Activated CD4-positive, alpha-beta T cell treated with anti-CD3 and anti-CD28 coated beads, Interleukin-2, amount 10 ng/mL, durations not matched to agents 24 days and 14 days (primary cell): ENCODE measurements at regions not wholly inside any gene's neighbourhood (a gene's known extent, or its start where the extent isn't known, plus 50 kb on each side); places are given as distances from the start of the nearest gene placed in this dataset.
"Not testable (repeated sequence)": the region's sequence is repeated elsewhere in the genome, so short reads cannot be mapped to it uniquely, and the experiment has no call there.

Experiments used
- DNase-seq: peaks from one replicate; pipeline ENCODE4 v3.0.0; 2022
- H3K27ac Mint-ChIP-seq: one replicate; pipeline ENCODE4 v1.8.0; 2022; ENCODE audit warnings: mild to moderate bottlenecking, mixed read lengths
- H3K27me3 Mint-ChIP-seq: one replicate; pipeline ENCODE4 v1.8.0; 2022; ENCODE audit warnings: mixed read lengths
- H3K36me3 Mint-ChIP-seq: one replicate; pipeline ENCODE4 v1.8.0; 2022; ENCODE audit warnings: low read depth, mild to moderate bottlenecking, mixed read lengths
- H3K4me1 Mint-ChIP-seq: one replicate; pipeline ENCODE4 v1.8.0; 2021; ENCODE audit warnings: mixed read lengths
- H3K4me3 Mint-ChIP-seq: one replicate; pipeline ENCODE4 v1.8.0; 2022; ENCODE audit warnings: mild to moderate bottlenecking, moderate library complexity, mixed read lengths
- H3K9me3 Mint-ChIP-seq: one replicate; pipeline ENCODE4 v1.8.0; 2021; ENCODE audit warnings: mixed read lengths
- intact Hi-C: fragments of 100-400 bp; cut with micrococcal nuclease; formaldehyde crosslinking; loops from one replicate; pipeline ENCODE4 v1.15.1; 2023

GRCh38 chr4:120290553-120290952, 223.9 kb upstream of the MAD2L1 start:
- intact Hi-C loops, result no loop called here
- no peak overlapping the region for H3K4me3 Mint-ChIP-seq
- no peaks in the 10 kb centered on the region for H3K27me3 Mint-ChIP-seq
- H3K9me3 Mint-ChIP-seq, result no peaks in the 10 kb centered on the region
- no peak for DNase-seq
- no peak overlapping the region for H3K27ac Mint-ChIP-seq
- H3K4me1 Mint-ChIP-seq, result no peaks in the 10 kb centered on the region
- H3K36me3 Mint-ChIP-seq, result no peaks in the 10 kb centered on the region

GRCh38 chr4:120286813-120287212, 220.2 kb upstream of the MAD2L1 start:
- Mint-ChIP-seq H3K4me1 (no peaks in the 10 kb centered on the region), H3K4me3 (no peak overlapping the region), H3K36me3 (no peaks in the 10 kb centered on the region), H3K27ac (no peak overlapping the region), H3K27me3 (no peaks in the 10 kb centered on the region), H3K9me3 (no peaks in the 10 kb centered on the region)
- intact Hi-C loops, result no loop called here
- no peak for DNase-seq

- H3K4me3 Mint-ChIP-seq, result no peak overlapping the region
- intact Hi-C loops, result no loop called here
- H3K9me3 Mint-ChIP-seq, result no peaks in the 10 kb centered on the region
- no peaks in the 10 kb centered on the region for H3K36me3 Mint-ChIP-seq
- no peak for DNase-seq
- H3K27me3 Mint-ChIP-seq, result no peaks in the 10 kb centered on the region
- no peak overlapping the region for H3K27ac Mint-ChIP-seq
- H3K4me1 Mint-ChIP-seq, result no peaks in the 10 kb centered on the region
These were observed 214.9 kb upstream of the MAD2L1 start for GRCh38 chr4:120281581-120281980.

DNA sequence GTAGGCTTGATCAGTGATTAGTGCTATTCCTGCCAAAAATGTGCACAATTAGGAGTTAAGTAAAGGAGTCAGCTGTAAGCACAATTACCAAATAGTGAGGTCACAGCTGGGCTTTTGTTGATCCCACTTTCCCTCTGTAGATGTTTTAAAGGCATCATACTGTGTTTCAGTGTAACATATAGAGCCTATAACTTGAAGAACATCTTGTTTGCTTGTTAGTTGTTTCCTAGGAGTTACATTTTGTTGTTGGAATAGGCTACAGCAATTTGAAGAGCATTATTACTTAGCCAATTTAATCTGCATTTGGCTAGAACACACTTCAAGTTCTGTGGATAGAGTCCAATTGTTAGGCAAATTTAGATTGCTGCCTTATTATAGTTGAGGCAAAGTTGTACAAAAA, 210.7 kb upstream of the MAD2L1 start:
- no peaks in the 10 kb centered on the region for H3K4me1 Mint-ChIP-seq
- H3K36me3 Mint-ChIP-seq, result no peaks in the 10 kb centered on the region
- DNase-seq, result no peak
- H3K4me3 Mint-ChIP-seq, result no peak overlapping the region
- H3K9me3 Mint-ChIP-seq, result no peaks in the 10 kb centered on the region
- intact Hi-C loops, result no loop called here
- no peaks in the 10 kb centered on the region for H3K27me3 Mint-ChIP-seq
- no peak overlapping the region for H3K27ac Mint-ChIP-seq

GRCh38 chr4:120266602-120267001, 200.0 kb upstream of the MAD2L1 start:
- Mint-ChIP-seq H3K27me3 (no peaks in the 10 kb centered on the region), H3K4me3 (no peak overlapping the region), H3K27ac (no peak overlapping the region), H3K9me3 (no peaks in the 10 kb centered on the region), H3K36me3 (no peaks in the 10 kb centered on the region), H3K4me1 (no peaks in the 10 kb centered on the region)
- intact Hi-C loops, result no loop called here
- DNase-seq, result no peak

GRCh38 chr4:120263618-120264017, 197.0 kb upstream of the MAD2L1 start:
- H3K27me3 Mint-ChIP-seq, result no peaks in the 10 kb centered on the region
- H3K4me3 Mint-ChIP-seq, result no peak overlapping the region
- DNase-seq, result no peak
- intact Hi-C loops, result no loop called here
- no peaks in the 10 kb centered on the region for H3K36me3 Mint-ChIP-seq
- no peaks in the 10 kb centered on the region for H3K9me3 Mint-ChIP-seq
- H3K27ac Mint-ChIP-seq, result no peak overlapping the region
- H3K4me1 Mint-ChIP-seq, result no peaks in the 10 kb centered on the region

GRCh38 chr4:120261117-120261516, 194.5 kb upstream of the MAD2L1 start:
- intact Hi-C loops, result no loop called here

DNA sequence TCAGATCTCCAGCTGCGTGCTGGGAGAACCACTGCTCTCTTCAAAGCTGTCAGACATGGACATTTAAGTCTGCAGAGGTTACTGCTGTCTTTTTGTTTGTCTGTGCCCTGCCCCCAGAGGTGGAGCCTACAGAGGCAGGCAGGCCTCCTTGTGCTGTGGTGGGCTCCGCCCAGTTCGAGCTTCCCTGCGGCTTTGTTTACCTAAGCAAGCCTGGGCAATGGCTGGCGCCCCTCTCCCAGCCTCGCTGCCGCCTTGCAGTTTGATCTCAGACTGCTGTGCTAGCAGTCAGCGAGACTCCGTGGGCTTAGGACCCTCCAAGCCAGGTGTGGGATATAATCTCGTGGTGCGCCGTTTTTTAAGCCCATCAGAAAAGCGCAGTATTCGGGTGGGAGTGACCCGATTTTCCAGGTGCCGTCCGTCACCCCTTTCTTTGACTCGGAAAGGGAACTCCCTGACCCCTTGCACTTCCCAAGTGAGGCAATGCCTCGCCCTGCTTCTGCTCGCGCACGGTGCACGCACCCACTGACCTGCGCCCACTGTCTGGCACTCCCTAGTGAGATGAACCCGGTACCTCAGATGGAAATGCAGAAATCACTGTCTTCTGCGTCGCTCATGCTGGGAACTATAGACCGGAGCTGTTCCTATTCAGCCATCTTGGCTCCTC, 189.6 kb upstream of the MAD2L1 start:
- H3K9me3 Mint-ChIP-seq, H3K4me1 Mint-ChIP-seq, H3K4me3 Mint-ChIP-seq, H3K36me3 Mint-ChIP-seq, DNase-seq, H3K27me3 Mint-ChIP-seq, intact Hi-C loops, H3K27ac Mint-ChIP-seq: not testable (repeated sequence)

More at GRCh38 chr4:120261117-120261516, 194.5 kb upstream of the MAD2L1 start:
- Mint-ChIP-seq H3K27ac (no peak overlapping the region), H3K4me3 (no peak overlapping the region), H3K27me3 (no peaks in the 10 kb centered on the region), H3K4me1 (no peaks in the 10 kb centered on the region), H3K36me3 (no peaks in the 10 kb centered on the region), H3K9me3 (no peaks in the 10 kb centered on the region)
- no peak for DNase-seq

DNA sequence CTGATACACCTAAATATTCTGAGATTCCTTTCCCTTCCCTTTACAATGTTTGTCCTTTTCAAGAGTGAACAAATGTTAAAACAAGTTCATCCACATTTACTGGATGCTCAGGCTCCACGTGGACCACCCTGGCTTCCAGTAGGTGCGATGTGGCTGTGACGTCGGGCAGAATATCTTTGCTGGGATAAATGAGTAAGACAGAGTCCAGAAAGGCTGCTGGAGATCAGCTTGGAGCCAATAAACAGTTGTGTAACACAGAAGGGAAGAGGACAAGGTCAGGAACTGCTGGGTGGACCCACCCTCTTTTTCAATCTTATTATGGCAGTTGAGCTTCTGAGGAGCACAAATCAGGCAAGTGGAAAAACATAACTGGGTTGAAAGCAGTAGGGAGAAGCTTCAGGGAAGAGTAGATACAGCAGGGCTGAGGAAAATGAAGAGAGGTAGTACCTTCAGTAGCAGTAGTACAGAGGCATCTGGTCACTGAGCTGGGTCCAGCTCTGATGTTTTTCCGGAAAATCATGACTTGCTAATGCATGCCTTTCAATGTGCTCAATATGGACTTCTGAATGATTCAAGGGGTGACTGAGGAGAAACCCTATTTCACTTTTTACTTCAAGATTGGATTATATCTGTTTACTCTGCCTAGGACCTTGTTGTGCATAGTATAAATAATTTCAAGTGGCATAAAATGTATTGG, 171.8 kb upstream of the MAD2L1 start:
- Mint-ChIP-seq H3K27ac (no peak overlapping the region), H3K36me3 (no peaks in the 10 kb centered on the region), H3K9me3 (no peaks in the 10 kb centered on the region), H3K27me3 (no peaks in the 10 kb centered on the region), H3K4me3 (no peak overlapping the region), H3K4me1 (no peaks in the 10 kb centered on the region)
- intact Hi-C loops, result no loop called here
- no peak for DNase-seq

DNA sequence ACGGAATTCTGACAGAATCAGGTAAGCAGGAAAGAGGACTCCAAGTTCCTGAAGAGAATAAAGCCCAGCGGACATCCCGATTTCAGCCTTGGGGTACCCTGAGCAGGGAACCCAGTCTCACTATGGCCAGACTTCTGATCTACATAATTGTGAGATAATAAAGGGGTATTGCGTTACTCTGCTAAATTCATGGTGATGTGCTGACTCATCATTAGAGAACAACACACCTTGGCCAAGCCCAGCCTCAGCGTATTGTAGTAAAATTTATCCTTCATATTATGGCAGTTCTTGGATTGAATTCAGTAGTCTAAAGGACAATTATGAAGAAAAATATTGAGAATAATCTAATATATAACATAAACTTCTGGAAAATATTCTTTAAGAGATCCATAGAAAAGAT, 170.2 kb upstream of the MAD2L1 start:
- H3K4me1 Mint-ChIP-seq, result no peaks in the 10 kb centered on the region
- no peaks in the 10 kb centered on the region for H3K27me3 Mint-ChIP-seq
- H3K4me3 Mint-ChIP-seq, result no peak overlapping the region
- no peak overlapping the region for H3K27ac Mint-ChIP-seq
- DNase-seq, result no peak
- no peaks in the 10 kb centered on the region for H3K9me3 Mint-ChIP-seq
- intact Hi-C loops, result no loop called here
- H3K36me3 Mint-ChIP-seq, result no peaks in the 10 kb centered on the region

DNA sequence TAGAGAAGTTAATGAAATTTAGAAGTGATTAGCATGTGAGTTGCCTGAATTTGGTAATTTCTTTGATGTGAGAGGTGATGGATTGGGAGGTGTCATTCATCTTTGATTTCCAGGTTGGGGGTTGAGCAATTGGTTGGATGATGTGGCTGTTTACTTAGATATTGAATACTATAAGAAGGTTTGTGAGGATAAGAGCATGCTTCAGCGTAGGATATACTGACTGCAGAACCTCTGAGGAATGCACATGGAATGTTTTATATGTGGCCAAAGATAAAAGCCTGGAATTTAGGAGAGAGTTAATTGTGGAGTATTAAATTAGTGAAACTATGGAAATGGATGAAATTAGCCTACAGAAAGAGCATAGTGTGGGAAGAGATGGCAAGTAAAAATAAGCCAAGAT, 165.4 kb upstream of the MAD2L1 start:
- Mint-ChIP-seq H3K27ac (no peak overlapping the region), H3K9me3 (no peaks in the 10 kb centered on the region), H3K4me1 (no peaks in the 10 kb centered on the region), H3K36me3 (no peaks in the 10 kb centered on the region), H3K27me3 (peaks cover 5% of the 10 kb centered on the region), H3K4me3 (no peak overlapping the region)
- DNase-seq, result no peak
- intact Hi-C loops, result no loop called here

- intact Hi-C loops, result no loop called here
- DNase-seq, result no peak
- Mint-ChIP-seq H3K27ac (no peak overlapping the region), H3K36me3 (no peaks in the 10 kb centered on the region), H3K4me1 (no peaks in the 10 kb centered on the region), H3K27me3 (peaks cover 5% of the 10 kb centered on the region), H3K9me3 (no peaks in the 10 kb centered on the region), H3K4me3 (no peak overlapping the region)
These were observed 161.4 kb upstream of the MAD2L1 start for GRCh38 chr4:120228086-120228485.

DNA sequence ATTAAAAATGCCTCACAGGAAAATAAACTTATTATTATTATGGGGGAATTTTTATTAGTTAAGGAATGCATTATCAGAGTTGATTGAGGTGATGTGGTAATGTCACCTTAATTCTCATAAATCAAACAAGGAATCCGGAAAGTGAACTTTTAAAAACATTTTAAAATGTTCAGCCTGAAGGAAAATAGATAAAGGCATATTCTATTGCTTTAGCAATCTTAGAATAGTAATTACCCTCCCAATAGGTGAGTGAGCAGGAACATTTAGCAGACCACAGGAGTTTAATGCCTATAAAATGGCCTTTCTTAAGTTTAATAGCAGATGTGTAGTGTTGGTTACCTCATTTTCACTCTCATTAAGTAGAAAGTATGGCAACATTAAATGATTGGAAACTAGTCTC, 160.9 kb upstream of the MAD2L1 start:
- Mint-ChIP-seq H3K27ac (no peak overlapping the region), H3K27me3 (peaks cover 5% of the 10 kb centered on the region), H3K4me3 (no peak overlapping the region), H3K36me3 (no peaks in the 10 kb centered on the region), H3K4me1 (no peaks in the 10 kb centered on the region), H3K9me3 (no peaks in the 10 kb centered on the region)
- no peak for DNase-seq
- intact Hi-C loops, result no loop called here

DNA sequence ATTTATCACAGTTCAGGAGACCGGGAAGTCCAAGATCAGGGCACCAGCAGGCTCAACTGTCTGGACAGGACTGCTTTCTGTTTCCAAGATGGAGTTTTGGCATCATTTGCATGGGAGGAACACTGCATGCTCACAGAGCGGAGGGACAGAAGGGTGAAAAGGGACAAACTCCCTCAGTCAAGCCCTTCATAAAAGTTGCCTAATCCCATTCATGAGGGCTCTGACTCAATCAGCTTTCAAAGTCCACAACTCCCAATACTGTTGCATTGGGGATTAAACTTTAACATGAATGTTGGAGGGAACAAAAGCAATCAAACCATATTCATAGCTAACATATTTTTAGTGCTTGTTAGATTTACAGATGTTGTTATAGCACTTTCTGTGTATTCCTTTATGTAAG, 158.9 kb upstream of the MAD2L1 start:
- no peaks in the 10 kb centered on the region for H3K36me3 Mint-ChIP-seq
- intact Hi-C loops, result no loop called here
- no peaks in the 10 kb centered on the region for H3K9me3 Mint-ChIP-seq
- H3K4me1 Mint-ChIP-seq, result no peaks in the 10 kb centered on the region
- DNase-seq, result no peak
- H3K27me3 Mint-ChIP-seq, result peaks cover 5% of the 10 kb centered on the region
- H3K27ac Mint-ChIP-seq, result no peak overlapping the region
- no peak overlapping the region for H3K4me3 Mint-ChIP-seq

DNA sequence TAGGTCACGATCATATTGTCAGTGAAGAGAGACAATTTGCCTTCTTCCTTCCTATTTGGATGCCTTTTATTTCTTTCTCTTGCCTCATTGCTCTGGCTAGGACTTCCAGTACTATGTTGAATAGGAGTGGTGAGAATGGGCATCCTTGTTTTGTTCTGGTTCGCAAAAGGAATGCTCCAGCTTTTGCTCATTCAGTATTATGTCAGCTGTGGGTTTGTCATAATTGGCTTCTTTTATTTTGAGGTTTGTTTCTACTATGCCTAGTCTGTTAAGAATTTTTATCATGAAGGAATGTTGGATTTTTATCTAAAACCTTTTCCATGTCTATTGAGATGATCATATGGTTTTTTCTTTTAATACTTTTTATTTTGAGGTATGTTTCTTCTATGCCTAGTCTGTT, 152.3 kb upstream of the MAD2L1 start:
- no peak for DNase-seq
- H3K27me3 Mint-ChIP-seq, result no peaks in the 10 kb centered on the region
- intact Hi-C loops, result no loop called here
- no peaks in the 10 kb centered on the region for H3K36me3 Mint-ChIP-seq
- no peaks in the 10 kb centered on the region for H3K4me1 Mint-ChIP-seq
- H3K9me3 Mint-ChIP-seq, result no peaks in the 10 kb centered on the region
- no peak overlapping the region for H3K27ac Mint-ChIP-seq
- H3K4me3 Mint-ChIP-seq, result no peak overlapping the region
